NCI-H446 (cell line): ENCODE measurements at regions not wholly inside any gene's neighbourhood (a gene's known extent, or its start where the extent isn't known, plus 50 kb on each side); places are given as distances from the start of the nearest gene placed in this dataset.
A peak's percentile ranks its signal among the peaks of the same experiment; 100 is the strongest.

Experiments
- DNase-seq, 2 experiments: peaks; one replicate each; lab custom pipeline; 2025; lab: John Stamatoyannopoulos, UW

DNA sequence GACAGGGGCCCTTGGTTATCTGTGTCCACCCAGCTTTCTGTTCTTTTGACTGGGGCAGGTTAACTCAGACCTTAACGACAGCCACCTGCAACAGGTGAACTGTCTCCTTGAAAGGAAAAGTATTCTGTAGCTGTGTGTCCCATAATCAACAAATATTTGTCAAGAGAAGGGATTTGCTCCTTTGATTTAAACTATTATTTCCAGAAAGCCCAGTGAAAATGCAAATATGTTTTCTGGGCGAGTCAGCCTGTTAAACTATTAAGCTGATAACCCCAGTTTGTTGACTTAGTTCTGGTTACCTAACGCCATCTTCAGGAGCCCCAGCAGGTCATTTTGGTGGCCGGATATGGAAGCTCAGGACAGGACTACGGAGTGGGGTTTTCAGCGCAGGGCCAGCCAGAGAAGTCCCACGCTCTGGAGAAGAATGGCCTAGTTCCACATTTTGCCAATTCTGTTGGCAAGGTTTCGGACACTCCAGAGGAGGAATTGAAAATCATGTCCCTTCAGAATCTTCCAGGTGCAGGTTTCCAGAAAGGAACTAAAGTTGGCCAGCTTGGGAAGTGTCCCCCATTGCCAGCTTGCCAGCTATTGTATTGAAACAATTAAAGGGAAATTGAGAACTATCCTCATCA is 54.5 kb downstream of the ADRA2A start:
- no peak for DNase-seq

DNA sequence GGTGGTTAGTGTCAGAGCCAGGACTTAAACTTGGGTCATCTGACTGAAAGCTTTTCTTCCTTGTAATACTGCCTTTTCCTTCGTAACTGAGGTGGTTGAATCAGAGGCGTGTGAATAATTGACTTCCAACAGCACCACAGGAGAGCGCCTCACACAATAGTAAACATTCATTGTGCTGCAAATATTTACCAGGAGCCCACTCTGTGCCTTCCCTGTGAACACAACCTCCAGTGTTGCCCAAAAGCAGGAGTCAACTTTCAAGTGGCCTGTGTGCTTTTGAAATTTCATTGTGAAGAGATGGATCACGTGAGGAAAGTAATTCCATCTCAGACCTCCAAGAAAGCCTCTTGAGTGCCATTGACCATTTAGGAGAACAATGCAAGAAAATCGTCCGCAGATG is 60.2 kb downstream of the ADRA2A start:
- DNase-seq, result no peak

DNA sequence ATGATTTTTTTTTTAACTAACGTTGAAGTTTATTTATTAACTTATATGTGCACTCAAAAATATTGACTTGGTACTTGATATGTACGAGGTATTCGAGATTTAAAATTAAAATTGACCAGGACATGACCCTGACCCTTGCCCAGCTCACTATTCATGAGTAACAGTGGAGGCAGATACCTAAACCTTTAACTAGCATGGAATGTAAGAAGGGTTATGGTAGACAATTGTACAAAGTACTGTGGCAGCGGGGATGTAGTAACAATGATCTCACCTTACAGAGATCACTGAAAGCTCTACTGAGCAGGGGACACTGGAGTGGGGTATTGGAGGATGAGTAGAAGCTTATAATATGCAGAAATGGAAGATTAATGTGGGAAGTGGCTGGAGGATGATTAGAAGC is 60.8 kb downstream of the ADRA2A start:
- DNase-seq, result no peak

DNA sequence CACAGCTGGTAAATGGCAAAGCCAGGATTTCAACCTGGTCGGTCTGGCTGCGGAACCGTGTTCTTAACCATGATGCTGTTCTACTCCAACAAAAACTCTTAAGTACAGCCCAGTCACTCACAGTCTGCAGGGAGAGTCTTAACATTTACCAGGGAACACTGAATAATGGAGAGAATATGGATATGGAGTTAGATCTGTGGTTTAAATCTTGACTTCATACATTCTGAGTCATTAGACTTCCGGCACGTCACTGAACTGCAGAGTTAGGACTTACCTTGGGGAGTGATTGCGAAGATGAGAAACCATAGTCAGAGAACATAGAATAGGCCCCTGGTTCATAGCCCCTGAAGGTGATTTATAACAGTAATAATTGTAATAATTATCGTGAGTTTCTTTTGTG is 61.7 kb downstream of the ADRA2A start:
- DNase-seq, result no peak

DNA sequence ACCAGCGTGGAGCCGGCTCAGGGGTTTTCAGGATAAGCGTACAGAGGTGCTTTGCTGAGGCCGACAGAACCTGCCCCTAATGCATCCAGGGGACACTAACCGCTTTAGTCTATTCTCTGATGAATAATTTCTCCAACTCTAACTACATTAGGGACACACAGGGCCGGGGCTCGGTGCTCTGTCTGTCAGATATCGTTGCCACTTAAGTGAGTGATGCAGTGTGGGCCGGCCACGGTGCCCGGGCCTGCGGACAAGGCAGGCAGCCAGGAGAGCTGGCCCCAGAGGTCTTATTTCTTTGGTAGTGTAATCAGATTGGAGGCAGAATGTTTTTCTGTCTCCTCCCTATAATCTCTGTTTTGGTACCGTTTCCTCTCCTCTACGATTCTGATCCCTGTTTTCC is 62.7 kb downstream of the ADRA2A start:
- DNase-seq, result no peak

DNA sequence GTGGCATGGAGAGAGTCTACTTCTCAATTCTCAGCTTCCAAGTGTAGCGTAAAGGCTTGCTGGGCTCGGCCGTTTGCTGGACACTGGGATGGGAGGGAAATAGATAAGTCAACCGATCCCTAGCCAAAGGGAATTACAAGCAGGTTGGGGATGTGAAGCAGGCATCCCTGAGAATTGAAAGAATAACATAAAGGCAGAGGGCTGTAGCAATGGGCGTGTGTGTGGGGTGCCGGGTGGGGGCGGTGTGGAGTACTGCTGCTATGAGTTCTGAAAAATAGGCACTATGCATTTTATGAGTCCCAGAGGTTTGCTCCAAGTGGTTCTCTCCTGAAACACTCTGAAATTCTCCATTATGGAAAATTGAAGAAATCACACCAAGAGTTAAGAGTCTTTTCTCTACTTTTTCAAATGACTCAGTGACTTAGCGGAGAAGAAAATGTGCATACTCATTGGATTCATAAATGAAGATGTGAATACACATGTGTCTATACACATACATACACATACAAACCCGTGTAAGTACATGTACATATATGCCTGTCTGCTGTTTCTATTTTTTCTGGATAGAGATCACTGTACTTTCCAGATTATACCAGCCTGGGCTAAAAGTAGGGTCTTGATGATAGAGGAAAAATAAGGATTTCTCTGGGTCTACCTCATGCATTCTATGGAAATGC is 65.4 kb downstream of the ADRA2A start:
- DNase-seq, result no peak

DNA sequence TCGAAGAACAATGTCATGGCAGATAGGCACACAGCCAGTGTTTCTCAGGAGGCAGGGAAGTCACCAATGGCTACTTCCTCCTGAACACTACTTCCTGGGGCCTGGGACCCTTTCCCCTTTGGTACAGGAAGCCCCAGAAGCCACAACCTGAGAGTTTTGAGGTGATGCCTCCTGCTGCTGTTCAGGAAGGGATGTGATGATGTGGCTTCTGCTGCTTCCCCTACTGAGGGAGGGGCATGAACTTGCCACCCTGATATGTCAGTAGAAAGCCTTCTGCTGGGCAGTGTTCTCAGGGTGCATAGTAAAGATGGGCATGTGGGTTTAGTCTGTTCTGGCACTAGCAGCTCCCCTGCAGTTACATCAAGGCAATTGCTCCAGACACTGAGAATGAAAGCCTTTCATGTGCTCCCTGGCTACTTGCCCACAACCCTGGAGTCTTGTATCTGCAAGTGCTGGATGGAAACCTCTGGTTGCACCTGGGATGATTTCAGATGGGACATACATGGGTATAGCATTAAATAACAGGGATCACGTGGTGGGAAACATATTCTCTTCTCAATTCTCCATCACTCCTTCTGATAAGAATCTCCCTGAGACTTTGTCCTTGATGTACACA is 69.3 kb downstream of the ADRA2A start:
- DNase-seq, result peak in 1 of 2 experiments; percentile 35

DNA sequence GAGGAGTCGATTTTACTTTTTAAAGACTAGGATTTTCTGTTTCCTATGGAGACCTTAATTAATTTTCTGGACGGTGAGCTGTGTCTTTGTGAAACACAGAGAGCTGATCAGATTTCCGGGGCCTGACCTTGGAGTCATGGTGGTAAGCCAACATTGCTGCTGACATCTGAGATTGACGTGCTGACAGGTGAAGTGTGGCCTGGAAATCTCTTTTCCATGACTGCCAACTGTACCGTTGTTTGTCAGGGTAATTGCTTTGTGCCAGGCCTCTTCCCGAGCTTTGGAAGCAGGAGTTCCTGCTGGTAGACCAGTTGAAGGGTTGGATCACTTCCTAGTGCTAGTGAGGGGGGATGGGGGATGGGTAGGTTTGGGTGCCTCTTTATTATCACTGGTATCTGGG is 71.2 kb downstream of the ADRA2A start:
- peak in 1 of 2 experiments; percentile 2 for DNase-seq

DNA sequence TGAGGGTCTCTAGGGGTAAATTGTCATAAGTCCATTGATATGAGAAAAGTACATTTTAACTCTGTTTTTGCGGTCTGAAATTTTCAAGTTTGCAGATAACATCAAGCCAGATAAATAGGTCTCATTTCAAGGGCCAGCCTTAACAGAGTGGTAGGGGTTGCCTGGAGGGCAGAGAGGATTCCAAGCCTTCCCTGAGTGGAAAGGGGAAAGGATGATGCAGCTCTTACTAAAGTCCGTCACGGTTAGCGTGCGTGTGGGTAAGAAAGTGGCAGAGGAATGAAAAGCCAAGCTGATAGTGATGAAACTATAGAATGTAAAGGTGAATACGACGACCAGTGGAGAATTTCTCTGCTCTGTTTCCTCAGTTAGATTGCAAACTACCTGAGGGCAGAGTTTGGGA is 71.6 kb downstream of the ADRA2A start:
- DNase-seq, result no peak

DNA sequence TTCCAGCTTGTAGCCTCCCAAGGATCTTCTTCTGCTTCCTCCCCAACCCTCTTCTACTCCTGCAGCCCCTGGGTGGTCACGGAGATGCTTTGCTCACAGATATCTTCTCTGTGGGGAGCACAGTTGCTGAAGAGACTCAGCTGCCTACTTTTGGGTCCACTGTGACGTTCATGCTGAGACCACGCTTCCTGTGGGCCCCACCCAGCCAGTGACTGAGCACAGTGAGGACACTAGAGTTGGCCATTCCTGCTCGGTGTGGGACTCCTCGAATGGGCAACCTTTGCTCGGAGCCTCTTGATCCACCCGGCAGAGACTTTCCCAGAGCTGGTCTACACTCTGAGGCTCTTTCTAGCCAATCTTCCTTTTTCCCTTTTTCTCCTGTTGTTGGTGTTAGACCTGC is 73.9 kb downstream of the ADRA2A start:
- DNase-seq, result no peak

DNA sequence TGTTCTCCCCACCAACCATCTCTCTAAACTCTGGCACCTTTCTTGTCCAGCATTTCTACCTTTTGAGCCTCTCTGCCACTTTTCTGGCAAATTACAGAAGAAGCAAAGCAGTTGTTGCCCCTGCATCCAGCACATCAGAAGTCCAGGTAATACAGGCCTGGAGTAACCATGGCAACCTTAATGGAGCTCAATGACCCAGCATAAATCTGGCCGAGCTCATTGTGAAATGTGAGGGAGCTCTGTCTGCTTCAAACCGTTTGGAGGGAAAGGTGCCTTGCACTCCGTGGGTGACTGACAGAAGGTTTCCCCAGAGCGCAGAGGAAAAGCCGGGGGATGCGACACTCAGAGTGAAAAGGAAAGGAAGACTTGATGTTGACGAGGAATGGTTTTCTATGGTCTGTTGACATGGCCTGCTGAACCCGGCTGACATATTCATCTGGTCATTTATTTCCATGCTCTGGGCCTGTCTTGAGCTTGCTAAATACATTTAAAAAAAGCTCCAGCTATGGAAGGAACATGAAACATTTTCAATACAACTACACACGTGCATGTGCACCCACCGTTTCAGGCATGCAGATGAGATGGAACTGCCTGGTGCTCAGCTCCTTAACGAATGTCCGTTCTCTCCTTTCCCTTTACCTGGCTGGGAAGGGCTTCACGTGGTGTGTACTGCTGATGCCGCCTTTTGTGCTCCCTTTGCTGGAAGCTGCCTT is 74.9 kb downstream of the ADRA2A start:
- DNase-seq, result no peak

DNA sequence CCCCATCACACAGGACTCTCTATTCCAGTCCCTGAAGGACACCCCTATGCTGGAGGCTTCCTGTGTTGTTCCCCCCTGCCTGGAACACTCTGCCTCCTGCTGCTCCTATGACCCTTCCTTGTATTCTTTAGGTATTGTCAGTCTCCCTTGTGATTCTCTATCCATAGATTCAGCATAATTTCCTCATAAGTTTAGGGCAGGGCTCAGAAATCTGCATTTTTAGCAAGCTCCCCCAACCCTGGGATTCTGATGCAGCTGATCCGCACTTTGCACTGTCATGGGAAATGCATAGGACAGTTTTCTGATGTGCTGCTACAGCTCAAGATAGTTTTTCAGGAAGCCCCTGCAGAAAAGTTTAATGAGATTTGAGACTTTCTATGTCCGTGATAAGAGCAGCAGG is 79.9 kb downstream of the ADRA2A start:
- no peak for DNase-seq

DNA sequence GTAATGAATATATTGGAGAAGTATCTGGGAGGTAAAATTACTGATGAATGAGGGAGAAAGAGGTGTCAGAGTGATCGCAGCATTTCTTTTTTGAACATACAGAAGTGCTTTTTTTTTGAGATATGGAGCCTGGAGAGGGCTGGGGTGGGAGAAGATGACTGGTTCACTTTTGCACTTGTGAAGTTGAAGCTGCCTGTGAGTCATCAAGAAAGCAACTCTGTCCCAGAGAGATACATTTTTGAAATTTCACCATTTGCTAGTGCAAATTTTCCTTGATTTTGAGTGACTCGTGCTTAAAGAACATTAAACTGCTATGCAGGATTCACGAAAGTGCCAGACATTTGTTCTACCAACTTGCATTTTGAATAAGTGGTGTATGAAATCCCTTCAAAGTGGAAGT is 81.8 kb downstream of the ADRA2A start:
- DNase-seq, result no peak

DNA sequence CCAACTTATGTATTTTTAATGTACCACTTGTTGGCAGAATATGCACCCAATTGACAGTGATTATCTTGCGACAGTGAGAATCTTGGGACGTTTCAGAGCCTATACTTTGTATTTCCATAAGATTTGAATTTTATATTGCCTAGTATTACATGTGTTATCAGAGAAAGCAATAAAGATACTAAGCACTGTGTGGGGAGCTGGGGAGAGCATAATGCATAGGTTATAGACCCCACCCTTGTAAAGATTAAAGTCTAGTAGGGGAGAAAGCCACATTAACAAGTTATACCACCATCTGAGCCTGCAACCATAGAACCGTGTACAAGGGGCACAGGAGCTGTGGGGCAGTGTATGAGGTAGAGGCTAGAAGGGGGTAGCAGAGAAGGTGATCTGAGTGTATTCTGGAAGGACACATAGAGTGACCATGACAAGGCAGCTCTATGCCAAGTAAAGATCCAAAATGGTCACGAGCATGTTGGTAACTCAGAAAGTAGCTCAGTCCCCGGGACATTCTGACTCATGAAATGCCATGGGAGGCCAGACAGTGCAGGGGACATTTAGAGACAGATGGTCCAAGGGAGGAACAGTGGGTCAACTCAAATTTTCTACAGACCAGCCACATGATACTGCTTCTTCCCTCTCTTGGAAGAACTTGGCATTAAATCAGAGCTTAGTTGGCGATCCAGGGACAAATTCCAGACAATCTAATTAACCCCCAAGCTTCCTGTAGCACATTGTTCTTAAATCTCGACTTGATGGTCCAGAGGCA is 84.5 kb downstream of the ADRA2A start:
- no peak for DNase-seq

DNA sequence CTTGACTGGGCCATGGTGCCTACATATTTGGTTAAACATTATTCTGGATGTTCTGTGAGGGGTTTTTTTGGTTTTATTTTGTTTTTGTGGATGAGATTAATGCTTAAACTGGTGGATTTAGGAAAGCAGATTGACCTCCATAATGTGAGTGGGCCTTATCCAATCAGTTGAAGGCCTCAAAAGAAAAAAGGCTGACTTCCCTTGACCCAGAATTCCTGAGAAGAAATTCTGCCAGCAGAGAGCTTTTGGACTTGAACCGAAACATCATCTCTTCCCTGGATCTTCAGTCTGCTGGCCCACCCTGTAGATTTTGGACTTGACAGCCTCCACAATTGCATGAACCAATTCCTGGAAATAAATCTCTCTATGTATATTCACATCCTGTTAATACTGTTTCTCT is 94.4 kb downstream of the ADRA2A start:
- no peak for DNase-seq

DNA sequence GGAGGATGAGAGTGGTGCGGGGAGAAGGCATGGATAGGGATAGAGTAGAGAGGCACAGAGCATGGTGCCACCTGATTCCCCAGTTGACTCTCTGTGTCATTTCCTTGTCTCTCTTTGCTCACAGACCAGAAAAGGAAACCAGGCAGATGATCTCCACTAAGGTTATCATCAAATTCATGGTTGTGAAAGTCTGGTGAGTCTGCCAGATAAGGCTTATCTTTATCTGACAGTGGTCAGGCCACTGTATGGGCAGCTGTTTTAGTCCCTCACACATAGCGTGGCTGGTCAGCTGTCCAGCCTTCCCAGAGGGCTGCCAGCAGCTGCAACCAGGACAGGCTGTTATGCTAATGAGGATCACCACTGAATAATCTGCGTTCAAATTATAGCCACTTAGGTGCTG is 99.0 kb downstream of the ADRA2A start:
- DNase-seq, result no peak

DNA sequence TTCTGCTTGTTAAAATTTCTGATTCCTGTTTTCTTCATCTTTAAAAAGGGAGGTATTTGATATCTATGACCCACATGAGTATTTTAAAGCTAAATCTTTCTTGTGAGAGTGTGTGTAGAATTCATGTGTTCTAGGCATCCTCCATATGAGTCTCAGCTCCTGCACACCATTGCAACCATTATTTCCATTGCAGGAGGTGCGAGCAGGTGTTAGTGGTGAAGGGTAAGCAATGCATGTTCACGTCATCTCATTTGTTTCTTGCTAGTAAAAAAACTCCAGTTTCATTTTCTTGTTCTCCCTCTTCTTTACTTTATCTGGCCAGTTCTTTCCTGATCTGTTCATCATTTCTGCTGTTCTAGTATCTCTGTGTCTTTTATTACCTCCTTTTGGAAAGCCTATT is 100.5 kb downstream of the ADRA2A start:
- DNase-seq, result no peak

DNA sequence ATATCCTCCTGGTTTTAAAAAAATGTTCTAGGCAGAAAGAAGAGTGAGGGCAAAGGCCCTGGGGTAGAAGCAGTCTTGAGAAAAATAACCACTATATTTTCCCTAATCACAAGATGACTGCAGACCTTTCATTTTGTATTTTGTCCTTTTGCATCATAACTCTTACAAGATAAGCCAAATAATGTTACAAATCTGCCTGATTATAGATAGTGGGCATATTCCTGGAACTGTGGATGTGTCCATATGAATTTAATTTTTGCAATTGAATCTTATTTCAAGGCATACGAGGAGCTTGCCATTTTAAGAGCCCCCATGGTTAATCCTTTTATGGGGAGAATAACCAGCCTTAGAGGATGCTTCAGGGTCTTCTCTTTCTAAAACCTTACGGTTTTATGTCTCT is 102.7 kb downstream of the ADRA2A start:
- no peak for DNase-seq

DNA sequence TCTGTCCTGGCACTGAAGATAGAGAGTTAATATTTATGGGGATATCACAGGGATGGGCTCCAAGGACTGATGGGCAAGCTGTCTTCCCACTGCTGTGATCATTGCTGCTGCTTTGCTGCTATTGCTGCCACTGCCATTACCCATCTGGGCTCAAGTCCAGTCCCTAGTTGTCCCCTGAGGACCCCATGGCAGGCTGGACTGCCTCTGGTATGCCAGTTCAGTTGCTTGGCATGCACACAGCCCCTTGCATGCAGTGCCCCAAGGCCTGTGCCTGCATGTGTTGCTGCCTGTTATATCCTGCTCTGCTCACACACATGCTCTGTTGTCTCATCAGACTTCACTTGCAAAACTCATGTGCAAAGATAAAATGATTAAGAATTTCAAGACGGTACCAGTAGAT is 109.5 kb downstream of the ADRA2A start:
- peak in 1 of 2 experiments; percentile 66 for DNase-seq

DNA sequence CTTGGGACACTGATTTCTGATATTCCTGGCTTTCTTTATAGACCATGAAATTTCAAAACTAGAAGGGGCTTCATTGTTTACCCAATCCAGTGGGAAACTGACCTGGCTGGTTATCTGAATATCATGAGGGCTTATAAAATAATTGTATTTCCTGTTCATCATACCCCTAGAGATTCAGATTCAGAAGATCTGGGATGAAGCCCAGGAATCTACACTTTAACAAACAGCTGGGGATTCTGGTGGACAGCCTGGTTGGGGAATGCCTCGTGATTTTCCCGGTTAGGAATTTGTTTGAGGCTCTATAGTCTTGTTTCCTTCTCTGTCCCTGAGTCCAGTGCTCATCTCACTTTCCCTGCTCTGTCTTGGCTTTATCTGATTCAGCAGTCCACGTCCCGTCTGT is 110.3 kb downstream of the ADRA2A start:
- DNase-seq, result no peak

DNA sequence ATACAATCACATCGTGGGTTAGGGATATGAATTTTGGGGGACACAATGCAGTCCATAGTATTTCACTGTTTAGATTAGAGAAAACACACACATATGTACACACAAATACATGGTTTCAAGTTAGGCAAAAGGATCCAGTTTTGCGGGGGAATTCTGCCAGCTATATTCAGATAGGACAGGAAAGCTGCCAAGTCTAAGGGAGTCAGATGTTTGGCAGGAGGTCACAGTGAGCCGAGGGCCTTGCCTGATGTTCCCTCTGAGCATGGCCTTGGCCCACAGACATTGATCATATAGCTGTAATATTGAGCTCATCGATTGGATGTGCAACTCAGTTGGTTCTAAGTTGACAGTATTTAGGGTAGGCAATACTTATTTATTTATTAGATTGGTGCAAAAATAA is 122.8 kb downstream of the ADRA2A start:
- DNase-seq, result peak; percentile 10 to 70

DNA sequence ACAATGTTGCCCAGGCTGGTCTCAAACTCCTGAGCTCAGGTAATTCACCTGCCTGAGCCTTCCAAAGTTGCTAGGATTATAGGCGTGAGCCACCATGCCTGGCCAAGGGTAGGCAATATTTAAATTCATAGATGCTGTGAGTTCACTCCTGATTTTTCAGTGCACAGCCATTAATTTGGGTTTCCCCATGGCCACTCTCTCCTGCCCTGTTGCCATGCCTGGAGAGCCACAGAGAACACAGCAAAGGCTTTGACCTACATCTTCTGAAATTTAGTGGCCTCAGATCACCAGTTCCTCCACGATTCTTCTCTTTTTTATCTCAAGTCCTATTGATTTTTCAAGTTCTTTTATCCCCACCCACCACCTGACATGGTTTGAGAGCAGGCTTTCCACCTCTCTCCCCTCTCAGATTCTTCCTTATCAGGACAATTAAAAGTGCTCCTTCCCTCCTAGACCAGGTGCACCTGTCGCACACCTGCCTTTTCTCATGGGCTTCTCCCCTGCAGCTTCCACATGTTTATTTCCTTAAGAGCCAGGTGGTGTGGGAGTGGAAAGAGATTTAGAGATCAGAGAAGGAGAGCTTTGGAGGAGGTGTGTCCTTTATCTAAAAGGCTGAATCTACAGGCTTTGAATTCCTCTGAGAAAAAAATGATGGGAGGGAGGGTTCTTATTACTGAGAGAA is 123.8 kb downstream of the ADRA2A start:
- DNase-seq, result no peak
